Islet precursor cell (in vitro differentiated cells): ENCODE measurements at regions not wholly inside any gene's neighbourhood (a gene's known extent, or its start where the extent isn't known, plus 50 kb on each side); places are given as distances from the start of the nearest gene placed in this dataset.

ENCODE experiments used
- DNase-seq: peaks from one replicate; pipeline ENCODE4 v3.0.0-alpha.2; 2018

- no peak for DNase-seq
These were observed 163.5 kb downstream of the IRF8 start for GRCh38 chr16:86062271-86062965.

GRCh38 chr16:86063760-86064405, 164.9 kb downstream of the IRF8 start:
- DNase-seq = no peak

GRCh38 chr16:86064431-86065250, 165.7 kb downstream of the IRF8 start:
- no peak for DNase-seq

GRCh38 chr16:86065711-86066110, 166.7 kb downstream of the IRF8 start:
- DNase-seq = no peak

GRCh38 chr16:86066811-86067210, 167.8 kb downstream of the IRF8 start:
- no peak for DNase-seq

GRCh38 chr16:86067516-86067915, 168.6 kb downstream of the IRF8 start:
- no peak for DNase-seq

GRCh38 chr16:86067936-86068335, 169.0 kb downstream of the IRF8 start:
- DNase-seq = no peak

- DNase-seq = no peak
These were observed 169.8 kb downstream of the IRF8 start for GRCh38 chr16:86068722-86069121.

GRCh38 chr16:86069736-86070298, 170.9 kb downstream of the IRF8 start:
- DNase-seq = no peak

GRCh38 chr16:86070484-86070883, 171.5 kb downstream of the IRF8 start:
- no peak for DNase-seq

GRCh38 chr16:86070971-86071370, 172.0 kb downstream of the IRF8 start:
- DNase-seq = no peak

GRCh38 chr16:86071611-86072240, 172.8 kb downstream of the IRF8 start:
- no peak for DNase-seq

GRCh38 chr16:86072328-86073102, 173.6 kb downstream of the IRF8 start:
- peak; percentile 77 for DNase-seq

- DNase-seq = no peak
These were observed 174.2 kb downstream of the IRF8 start for GRCh38 chr16:86073103-86073625.

GRCh38 chr16:86073763-86074493, 175.0 kb downstream of the IRF8 start:
- DNase-seq = no peak

- peak; percentile 87 for DNase-seq
These were observed 175.9 kb downstream of the IRF8 start for GRCh38 chr16:86074651-86075487.

GRCh38 chr16:86075488-86075785, 176.5 kb downstream of the IRF8 start:
- no peak for DNase-seq

- DNase-seq = no peak
These were observed 177.0 kb downstream of the IRF8 start for GRCh38 chr16:86075839-86076440.

GRCh38 chr16:86076606-86077005, 177.6 kb downstream of the IRF8 start:
- DNase-seq = no peak
